SK-N-MC (cell line): ENCODE measurements at regions not wholly inside any gene's neighbourhood (a gene's known extent, or its start where the extent isn't known, plus 50 kb on each side); places are given as distances from the start of the nearest gene placed in this dataset.

Experiments used
- DNase-seq: peaks from one replicate; pipeline ENCODE4 v3.0.0-alpha.2; 2011; ENCODE audit warnings: low read depth, low spot score
- H3K27ac ChIP-seq: fragments of 200-600 bp; sonication (generic); 2 replicates; pipeline ENCODE4 v1.5.1; 2016; ENCODE audit warnings: mixed run types
- H3K36me3 ChIP-seq: fragments of 200-600 bp; sonication (generic); 2 replicates; pipeline ENCODE4 v1.6.1; 2017; ENCODE audit warnings: antibody characterized with exemption, low read length, mixed read lengths; ENCODE audit not compliant: insufficient read depth
- H3K4me3 ChIP-seq: fragments of 200-600 bp; sonication (generic); 2 replicates; pipeline ENCODE4 v1.5.1; 2016
- H3K9ac ChIP-seq: fragments of 200-600 bp; sonication (generic); 2 replicates; pipeline ENCODE4 v1.8.0; 2017; ENCODE audit warnings: mixed run types, mixed read lengths; ENCODE audit not compliant: insufficient read length
- H3K9me3 ChIP-seq: fragments of 200-600 bp; sonication (generic); 2 replicates; pipeline ENCODE4 v1.6.1; 2017; ENCODE audit warnings: low read depth, mild to moderate bottlenecking, antibody characterized with exemption, low read length, moderate library complexity, mixed read lengths
- EZH2 ChIP-seq: fragments of 200-600 bp; sonication (generic); IDR thresholded peaks from one replicate; pipeline ENCODE4 v1.6.1; 2017; ENCODE audit warnings: antibody characterized with exemption
- FOXP2 ChIP-seq: optimal IDR thresholded peaks from 2 replicates; pipeline ENCODE3; 2011; ENCODE audit warnings: mild to moderate bottlenecking, moderate library complexity; ENCODE audit not compliant: insufficient read depth; ENCODE audit errors: extremely low read length, control extremely low read depth
- POLR2AphosphoS5 ChIP-seq: IDR thresholded peaks from 2 replicates; pipeline ENCODE4 v1.6.1; 2012; ENCODE audit warnings: mild to moderate bottlenecking, low read depth, low read length, borderline replicate concordance

GRCh38 chr14:86990396-86990795, 1002.6 kb downstream of the GALC start:
- no peak overlapping the region for H3K9ac ChIP-seq
- no peak for TF ChIP-seq EZH2
- TF ChIP-seq FOXP2, result no peak
- TF ChIP-seq POLR2AphosphoS5, result no peak
- DNase-seq, result no peak

GRCh38 chr14:86989285-86989684, 1003.7 kb downstream of the GALC start:
- no peak for DNase-seq
- H3K9ac ChIP-seq, result peak overlapping the region; percentile 2
- no peak overlapping the region for H3K4me3 ChIP-seq
- no peaks in the 10 kb centered on the region; the same call in 1 of the 2 replicates for H3K9me3 ChIP-seq
- no peaks in the 10 kb centered on the region for H3K36me3 ChIP-seq
- TF ChIP-seq EZH2 (no peak), POLR2AphosphoS5 (no peak), FOXP2 (no peak)
- peak overlapping the region; percentile 48; the same call in 1 of the 2 replicates for H3K27ac ChIP-seq

More at GRCh38 chr14:86990396-86990795, 1002.6 kb downstream of the GALC start:
- no peaks in the 10 kb centered on the region for H3K36me3 ChIP-seq
- H3K4me3 ChIP-seq, result no peak overlapping the region
- no peak overlapping the region for H3K27ac ChIP-seq
- H3K9me3 ChIP-seq, result no peaks in the 10 kb centered on the region; the same call in 1 of the 2 replicates

GRCh38 chr14:86987966-86988365, 1005.0 kb downstream of the GALC start:
- Histone ChIP-seq H3K27ac (no peak overlapping the region), H3K9ac (no peak overlapping the region)
- TF ChIP-seq FOXP2 (no peak), POLR2AphosphoS5 (no peak), EZH2 (no peak)

GRCh38 chr14:86973177-86973576, 1019.8 kb downstream of the GALC start:
- H3K9me3 ChIP-seq, result peaks cover 7% of the 10 kb centered on the region; the same call in 1 of the 2 replicates
- H3K36me3 ChIP-seq, result no peaks in the 10 kb centered on the region
- no peak for DNase-seq
- H3K9ac ChIP-seq, result no peak overlapping the region
- H3K4me3 ChIP-seq, result no peak overlapping the region
- H3K27ac ChIP-seq, result no peak overlapping the region
- TF ChIP-seq EZH2 (no peak), POLR2AphosphoS5 (no peak), FOXP2 (no peak)

More at GRCh38 chr14:86987966-86988365, 1005.0 kb downstream of the GALC start:
- H3K9me3 ChIP-seq, result no peaks in the 10 kb centered on the region
- H3K36me3 ChIP-seq, result no peaks in the 10 kb centered on the region
- no peak for DNase-seq
- no peak overlapping the region for H3K4me3 ChIP-seq

GRCh38 chr14:86971292-86971691, 1021.7 kb downstream of the GALC start:
- Histone ChIP-seq H3K36me3 (no peaks in the 10 kb centered on the region), H3K4me3 (no peak overlapping the region), H3K27ac (no peak overlapping the region), H3K9me3 (peaks cover 7% of the 10 kb centered on the region; the same call in 1 of the 2 replicates), H3K9ac (no peak overlapping the region)
- no peak for TF ChIP-seq FOXP2
- no peak for DNase-seq

DNA sequence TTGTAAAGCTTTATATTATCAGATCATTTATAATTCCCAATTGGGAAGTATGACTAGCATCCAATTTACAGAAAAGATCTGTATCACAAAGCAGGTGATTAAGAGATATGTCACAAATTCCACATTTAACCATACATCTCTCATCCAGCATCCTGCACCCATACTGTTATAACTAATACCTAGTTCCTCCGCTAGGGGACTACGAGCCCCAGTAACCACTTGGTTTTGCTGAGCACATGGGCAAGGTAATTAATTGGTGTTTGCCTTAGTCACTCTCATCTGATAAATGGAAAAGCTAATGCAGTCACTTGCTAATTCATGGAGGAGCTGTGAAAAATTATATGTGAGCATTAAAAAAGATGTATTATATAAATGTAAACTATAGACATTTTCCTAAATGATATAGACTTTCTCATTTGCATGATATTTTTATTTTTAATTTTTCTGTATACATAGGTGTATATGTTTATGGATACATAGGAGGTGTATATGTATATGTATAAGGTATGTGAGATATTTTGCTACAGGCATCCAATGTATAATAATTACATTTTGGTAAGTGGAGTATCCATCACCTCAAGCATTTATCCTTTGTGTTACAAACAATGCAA, 1031.8 kb downstream of the GALC start:
- Histone ChIP-seq H3K27ac (no peak overlapping the region), H3K9ac (no peak overlapping the region), H3K36me3 (no peaks in the 10 kb centered on the region), H3K9me3 (no peaks in the 10 kb centered on the region), H3K4me3 (no peak overlapping the region)
- no peak for DNase-seq
- no peak for TF ChIP-seq EZH2
- TF ChIP-seq POLR2AphosphoS5, result no peak
- TF ChIP-seq FOXP2, result no peak

DNA sequence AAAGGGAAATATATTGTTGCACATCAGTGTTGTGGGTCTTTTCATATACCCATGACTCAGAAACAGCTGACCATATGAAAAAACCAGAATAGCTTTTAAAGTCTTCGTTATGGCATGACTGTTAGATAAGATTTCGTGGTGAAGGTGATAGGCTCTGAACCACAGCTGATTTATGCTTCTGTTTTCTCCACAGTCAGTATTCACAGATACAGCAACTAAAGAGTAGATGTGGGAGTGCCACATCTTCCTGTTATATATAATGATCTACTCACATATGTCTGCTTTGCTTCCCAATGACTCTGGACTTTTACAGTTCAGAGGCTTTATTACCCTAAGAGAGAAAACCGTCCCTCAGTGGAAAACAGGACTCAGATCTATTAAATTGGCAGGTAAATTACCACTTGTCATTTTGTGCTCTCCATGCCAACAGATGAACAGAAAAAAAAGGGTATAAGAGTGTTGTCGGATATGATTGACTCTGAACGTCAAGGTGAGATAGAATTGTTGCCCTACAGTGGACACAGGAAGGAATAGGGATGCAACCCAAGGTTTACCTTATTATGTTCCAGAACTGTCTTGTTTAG, 1037.1 kb downstream of the GALC start:
- no peak for TF ChIP-seq POLR2AphosphoS5
- TF ChIP-seq FOXP2, result no peak
- TF ChIP-seq EZH2, result no peak
- no peaks in the 10 kb centered on the region for H3K36me3 ChIP-seq
- no peak overlapping the region for H3K9ac ChIP-seq
- no peaks in the 10 kb centered on the region for H3K9me3 ChIP-seq
- no peak overlapping the region for H3K4me3 ChIP-seq
- DNase-seq, result no peak
- no peak overlapping the region for H3K27ac ChIP-seq

DNA sequence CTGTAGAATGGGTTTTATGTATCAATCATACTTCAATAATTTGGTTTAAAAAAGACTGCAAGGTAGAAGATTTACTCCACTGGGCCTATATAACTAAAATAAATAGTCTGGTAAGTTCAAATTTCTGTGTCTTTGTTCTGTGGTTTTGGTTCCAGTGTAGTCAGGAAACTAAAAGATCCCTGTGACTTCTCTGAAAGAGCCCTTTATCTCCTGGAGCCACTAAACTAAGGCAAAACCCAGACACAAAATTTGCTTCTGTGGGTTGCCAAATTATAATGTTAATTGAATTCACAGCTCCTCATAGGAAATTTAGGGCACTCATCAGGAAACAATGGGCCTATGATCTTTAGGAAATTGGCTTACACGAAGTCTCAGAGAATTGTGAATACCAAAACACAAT, 1038.4 kb downstream of the GALC start:
- no peaks in the 10 kb centered on the region for H3K36me3 ChIP-seq
- H3K9me3 ChIP-seq, result peaks cover 4% of the 10 kb centered on the region; the same call in 1 of the 2 replicates
- H3K27ac ChIP-seq, result no peak overlapping the region
- no peak for TF ChIP-seq POLR2AphosphoS5
- no peak for TF ChIP-seq FOXP2
- TF ChIP-seq EZH2, result no peak
- no peak overlapping the region for H3K9ac ChIP-seq
- no peak for DNase-seq
- no peak overlapping the region for H3K4me3 ChIP-seq

GRCh38 chr14:86946446-86946845, 1046.5 kb downstream of the GALC start:
- H3K9ac ChIP-seq, result no peak overlapping the region
- no peak overlapping the region; the same call in 1 of the 2 replicates for H3K27ac ChIP-seq
- no peaks in the 10 kb centered on the region for H3K36me3 ChIP-seq
- DNase-seq, result no peak
- H3K4me3 ChIP-seq, result no peak overlapping the region
- TF ChIP-seq FOXP2 (no peak), EZH2 (no peak), POLR2AphosphoS5 (no peak)
- peaks cover 4% of the 10 kb centered on the region; the same call in 1 of the 2 replicates for H3K9me3 ChIP-seq
